GM19467 (cell line): ENCODE measurements at regions not wholly inside any gene's neighbourhood (a gene's known extent, or its start where the extent isn't known, plus 50 kb on each side); places are given as distances from the start of the nearest gene placed in this dataset.
"Not testable (repeated sequence)": the region's sequence is repeated elsewhere in the genome, so short reads cannot be mapped to it uniquely, and the experiment has no call there.

Experiments
- ATAC-seq: cut with Tn5 transposase; IDR thresholded peaks from one replicate; pipeline ENCODE4 v1.9.1; 2021; ENCODE audit warnings: mild to moderate bottlenecking, moderate library complexity; ENCODE audit not compliant: unreplicated experiment

DNA sequence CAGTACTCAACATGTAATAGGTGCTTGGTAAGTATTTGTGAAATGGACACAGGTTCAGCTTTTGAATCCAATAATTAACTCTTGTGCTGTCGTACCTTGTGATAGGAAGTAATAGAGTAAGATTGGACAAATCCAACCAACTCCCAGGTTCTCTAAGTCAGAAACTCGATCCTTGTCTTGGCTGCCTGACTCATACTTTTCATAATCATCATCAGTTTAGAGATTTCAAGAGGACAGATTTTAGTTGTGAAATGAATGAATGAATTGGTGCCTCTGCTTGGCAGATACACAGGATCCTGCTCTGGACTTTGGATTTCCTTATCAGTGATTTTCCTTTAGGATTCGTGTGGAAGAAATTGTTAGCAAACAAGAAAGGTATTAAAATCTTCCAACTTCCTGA is 1145.2 kb downstream of the AACS start:
- ATAC-seq, result no peak

DNA sequence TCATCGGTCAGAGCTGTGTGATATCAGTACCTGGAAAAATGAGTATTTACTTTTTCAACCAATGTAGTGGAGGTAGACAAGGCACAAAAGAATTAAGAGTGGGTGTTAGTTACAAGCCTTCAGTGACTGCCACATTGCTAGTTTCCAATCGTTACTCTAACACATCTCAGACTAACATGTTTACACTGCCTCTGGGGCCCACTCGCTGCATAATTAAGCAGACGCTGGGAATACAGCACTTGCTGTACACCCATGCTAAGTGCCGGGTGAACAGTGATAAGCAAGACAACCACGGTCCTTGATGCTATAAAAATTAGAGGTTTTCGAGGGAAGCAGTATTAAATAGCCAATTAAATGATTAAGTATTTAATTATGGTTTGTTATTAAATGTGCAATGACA is 1147.6 kb downstream of the AACS start:
- no peak for ATAC-seq

DNA sequence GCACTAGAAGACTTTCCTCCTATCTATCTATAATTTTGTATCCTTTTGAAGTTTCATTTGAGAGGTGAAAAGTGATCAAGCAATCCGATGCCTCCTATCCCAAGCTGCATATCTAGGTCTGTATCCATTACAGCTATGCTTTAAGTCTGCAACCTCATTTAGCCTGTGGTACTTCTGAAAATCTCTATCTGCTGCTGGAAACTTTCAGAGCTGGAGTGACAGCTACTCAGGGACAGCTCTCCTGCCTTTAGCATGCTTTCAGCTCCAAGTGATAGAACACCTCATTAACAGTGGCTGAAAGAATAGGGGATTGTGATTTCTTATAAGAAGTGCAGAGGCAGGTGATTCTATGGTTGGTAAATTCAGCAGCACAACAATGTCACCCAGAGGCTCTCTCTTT is 1153.5 kb downstream of the AACS start:
- ATAC-seq, result no peak

DNA sequence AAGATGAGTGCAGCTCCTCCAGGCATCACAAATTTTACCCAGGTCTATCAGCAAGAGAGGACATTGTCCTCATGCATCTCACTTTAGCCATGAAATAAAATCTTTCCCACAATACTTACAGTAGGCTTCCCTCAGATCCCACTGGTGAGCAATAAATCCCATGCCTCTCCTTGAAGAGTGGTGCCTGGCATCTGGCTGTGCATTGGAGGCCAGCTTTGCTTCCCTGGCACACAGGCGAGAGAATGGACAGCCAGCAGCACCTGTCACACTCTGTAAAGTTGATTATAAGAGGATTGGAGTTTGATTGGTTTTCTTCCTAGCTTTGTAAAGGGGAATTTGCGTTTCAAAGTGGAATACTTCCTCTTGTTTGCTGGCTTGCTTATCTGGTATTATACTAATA is 1153.9 kb downstream of the AACS start:
- no peak for ATAC-seq

DNA sequence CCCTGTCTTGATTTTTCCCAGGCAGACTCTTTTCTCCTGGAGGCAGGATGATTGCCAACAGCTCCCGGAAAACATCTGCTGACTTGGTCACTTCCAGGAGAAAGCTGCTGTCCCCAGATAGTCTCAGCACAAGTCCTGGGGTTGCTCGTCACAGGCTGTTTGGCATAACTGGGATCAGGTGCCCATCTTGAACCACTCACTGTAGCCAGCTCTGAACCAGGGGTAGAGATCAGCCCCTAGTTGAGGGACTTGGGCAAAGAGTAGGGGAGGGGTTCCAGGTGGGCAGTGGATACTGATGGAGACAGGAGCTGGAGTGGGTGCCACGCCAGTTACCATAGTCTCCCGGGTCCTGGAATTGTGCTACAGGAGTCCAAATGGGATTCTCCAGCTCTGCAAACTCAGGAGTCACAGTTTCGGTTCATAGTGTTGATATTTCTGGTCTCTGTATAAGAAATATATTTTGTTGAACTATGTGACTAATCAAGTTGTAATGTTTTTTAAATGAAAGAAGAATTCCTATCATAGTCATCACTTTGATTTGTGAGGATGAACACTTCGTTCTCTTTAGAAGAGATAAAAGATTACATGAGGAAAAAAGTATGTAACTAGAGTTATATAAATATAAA is 1154.5 kb downstream of the AACS start:
- ATAC-seq, result no peak

DNA sequence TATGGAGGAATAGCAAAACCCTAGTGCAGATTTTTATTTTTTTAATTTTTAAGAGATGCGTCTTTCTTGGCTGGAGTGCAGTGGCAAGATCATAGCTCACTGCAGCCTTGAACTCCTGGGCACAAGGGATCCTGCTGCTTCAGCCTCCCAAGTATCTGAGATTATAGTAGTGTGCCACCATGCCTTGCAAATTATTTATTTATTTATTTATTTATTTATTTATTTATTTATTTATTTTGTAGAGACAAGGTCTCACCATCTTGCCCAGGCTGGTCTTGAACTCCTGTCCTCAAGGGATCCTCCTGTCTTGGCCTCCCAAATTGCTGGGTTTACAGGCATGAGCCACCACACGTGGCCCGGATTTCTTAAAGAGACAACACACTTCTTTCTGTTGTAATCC is 1158.8 kb downstream of the AACS start:
- no peak for ATAC-seq

DNA sequence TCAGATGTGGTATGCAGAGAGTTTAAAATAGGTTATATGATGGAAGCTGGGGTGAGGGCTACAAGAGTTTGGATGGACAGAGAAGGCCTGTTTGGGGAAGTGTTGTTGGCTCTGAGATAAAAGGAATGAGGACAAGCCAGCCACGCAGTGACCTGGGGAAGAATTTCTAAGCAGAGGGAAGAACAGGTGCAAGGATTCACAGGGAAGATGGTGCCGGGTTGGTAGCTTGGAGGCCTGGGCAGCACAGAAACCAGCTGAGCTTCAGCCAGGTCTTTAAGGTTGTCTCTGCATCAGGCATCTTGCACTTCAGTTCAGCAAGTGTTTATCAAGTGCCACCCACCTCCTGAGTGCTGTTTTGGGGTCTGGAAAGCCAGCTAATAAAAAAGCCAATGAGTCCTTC is 1163.7 kb downstream of the AACS start:
- ATAC-seq, result no peak

DNA sequence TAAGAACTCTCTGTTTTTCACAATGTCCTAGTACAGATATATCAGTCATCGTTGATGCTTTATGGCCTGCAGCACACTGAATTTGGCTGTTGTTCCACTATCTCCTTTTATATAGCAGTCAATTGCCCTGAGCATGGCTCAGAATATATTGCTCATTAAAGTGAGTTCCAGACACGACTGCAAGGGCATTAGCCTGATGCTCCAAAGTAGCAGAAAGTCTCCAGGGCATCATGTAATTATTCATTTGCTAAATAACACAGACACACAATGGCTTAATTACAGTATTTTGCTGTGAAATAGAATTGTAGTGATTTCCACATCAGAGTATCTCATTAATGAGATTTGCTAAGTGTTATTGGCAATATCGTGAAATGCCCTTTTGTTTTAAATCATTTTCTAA is 1167.5 kb downstream of the AACS start:
- no peak for ATAC-seq

DNA sequence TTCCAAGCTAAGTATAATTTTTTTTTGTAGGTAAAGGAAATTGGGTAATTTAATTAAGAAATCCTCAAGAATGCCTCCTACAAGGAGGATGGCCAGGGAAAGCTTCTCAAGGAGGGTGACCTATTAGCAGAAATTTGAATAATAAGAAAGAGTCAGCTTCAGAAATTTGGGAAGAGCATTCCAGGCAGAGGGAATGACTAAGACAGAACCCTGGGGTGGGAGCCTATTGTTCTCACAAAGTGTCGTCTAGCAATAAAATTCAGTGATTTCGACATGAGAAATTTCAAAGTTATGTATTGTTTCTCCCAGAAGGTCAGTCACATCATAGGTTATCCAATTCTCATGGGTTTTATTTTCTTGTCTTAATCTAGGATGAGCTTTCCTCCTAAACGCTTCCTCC is 1168.4 kb downstream of the AACS start:
- no peak for ATAC-seq

DNA sequence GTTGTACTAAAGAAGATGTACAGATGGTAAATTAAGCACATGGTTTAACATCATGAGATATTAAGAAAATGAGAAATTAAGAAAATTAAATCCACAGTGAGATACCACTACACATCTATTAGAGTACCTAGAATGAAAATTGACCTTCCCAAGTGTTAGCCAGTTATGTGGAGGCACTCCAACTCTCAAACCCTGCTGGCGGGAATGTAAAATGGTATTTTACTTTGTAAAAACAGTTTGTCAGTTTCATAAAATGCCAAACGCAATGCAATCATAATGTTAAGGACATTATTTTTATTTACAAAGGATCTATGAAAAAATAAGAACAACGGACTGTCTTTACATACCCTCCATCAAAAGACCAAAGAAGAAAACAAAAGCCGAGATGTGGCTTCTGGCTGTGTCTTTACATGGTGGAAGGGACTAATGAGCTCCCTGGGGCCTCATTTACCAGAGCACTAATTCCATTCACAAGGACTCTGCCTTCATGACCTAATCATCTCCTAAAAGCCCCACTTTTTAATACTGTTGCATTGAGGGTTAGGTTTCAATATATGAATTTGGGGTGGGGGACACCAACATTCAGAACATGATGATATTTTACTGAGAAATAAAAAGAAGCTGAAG is 1178.7 kb downstream of the AACS start:
- no peak for ATAC-seq

DNA sequence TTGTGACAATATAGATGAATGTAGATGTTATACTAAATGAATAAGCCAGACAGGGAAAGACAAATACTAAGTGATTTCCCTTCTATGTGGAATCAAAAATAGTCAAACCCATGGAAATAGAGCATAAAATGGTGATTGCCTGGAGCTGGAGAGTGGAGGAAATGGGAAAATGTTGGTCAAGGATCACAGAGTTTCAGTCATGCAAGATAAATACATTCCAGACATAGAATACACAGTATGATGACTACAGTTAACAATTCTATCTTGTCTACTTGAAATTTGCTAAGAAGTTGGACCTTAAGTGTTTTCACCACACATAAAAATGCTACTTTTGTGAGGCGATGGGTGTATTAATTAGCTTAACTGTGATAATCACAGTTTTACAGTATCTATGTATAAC is 1182.7 kb downstream of the AACS start:
- ATAC-seq, result no peak

DNA sequence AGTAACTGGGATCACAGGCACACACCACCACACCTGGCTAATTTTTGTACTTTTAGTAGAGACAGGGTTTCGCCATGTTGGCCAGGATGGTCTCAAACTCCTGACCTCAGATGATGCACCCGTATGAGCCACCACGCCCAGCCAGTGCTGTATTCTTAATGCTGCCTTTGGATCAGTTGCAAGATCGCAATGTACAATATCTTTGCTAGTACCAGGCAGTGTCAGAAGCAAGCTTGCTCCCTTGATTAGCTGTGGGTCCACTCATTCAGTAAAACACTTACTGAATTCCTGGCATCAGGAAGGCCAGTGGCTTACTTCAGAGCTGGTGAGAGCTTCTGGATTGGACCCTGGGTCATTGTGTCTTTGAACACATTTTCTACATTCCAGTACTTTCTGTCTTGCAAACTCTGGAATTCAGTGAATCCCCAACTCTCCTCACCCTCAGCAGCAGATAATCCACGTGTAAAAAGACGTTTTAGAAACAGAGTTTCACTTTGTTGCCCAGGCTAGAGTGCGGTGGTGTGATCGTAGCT is 1183.7 kb downstream of the AACS start:
- ATAC-seq, result no peak

DNA sequence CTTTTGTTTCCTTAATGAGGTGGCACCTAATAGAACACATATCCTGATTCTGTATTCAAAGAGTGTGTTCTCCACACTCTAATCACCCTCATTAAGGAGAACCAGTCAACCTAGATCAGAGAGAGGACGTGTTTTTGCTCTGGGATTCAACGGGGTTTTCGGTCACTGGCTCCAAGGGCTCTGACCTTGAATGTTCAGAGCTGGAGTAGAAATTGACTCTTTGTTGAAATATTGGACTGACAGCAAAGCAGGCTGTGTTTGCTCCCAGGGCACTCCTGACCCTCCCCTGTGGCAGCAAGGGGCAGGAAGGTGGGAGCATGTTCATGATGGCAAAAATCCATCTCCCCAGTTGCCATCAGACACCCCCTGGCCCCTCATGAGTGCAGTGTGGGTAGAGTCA is 1193.0 kb downstream of the AACS start:
- ATAC-seq, result no peak

DNA sequence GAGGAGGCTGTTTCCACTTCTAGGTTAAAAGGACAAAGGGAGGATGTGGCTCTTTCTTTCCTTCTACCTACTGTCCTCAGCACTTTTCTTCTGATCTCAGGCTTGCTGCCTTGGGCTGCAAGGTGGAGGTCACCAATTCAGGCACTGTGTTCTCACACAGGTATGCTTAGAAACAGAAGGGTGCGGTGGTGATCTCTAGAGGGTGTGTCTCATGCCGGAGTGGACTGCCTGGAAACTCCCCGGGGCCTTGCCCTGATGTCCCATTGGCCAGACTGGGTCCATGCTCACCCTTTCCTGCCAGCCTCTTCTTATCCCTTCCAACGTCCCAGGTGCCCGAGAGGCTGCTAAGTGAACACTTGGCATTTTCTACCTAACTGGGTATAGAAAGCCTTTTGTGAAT is 1197.6 kb downstream of the AACS start:
- ATAC-seq, result no peak

DNA sequence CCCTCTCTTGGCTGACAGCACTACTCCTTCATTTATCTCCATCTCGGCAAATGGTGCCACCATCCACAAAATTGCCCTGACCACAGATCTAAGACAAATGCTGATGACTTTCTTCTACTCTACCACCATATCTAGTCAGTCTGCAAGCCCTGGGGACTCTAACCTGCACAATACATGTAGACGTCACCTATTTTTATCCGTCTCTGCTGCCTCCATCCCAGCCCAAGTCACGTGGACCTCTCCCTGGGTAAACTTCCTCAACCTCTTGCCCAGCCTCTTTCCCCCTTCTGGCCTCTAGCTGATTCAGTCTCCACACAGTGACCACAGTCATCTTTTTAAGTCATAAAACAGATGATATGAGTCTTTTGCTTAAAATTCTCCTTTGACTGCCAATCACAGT is 1203.0 kb downstream of the AACS start:
- ATAC-seq, result no peak

DNA sequence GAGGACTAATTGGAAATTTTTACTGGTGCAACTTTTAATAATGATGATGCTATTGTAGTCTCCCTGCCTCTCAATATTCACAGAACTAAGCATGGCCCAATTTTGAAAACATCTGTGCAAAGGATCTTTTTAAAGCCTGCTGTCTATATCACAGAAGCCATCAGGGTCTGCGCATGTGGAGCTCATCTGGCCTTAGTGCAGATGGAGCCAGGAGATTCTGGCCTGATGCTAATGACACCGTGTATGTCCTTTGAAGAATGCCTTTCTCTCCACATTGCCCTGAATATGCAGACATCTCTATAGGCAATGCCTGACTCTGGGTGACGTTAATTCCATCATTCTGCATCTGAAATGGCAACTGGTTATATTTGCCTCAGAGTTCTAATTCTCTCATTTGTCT is 1205.9 kb downstream of the AACS start:
- no peak for ATAC-seq

DNA sequence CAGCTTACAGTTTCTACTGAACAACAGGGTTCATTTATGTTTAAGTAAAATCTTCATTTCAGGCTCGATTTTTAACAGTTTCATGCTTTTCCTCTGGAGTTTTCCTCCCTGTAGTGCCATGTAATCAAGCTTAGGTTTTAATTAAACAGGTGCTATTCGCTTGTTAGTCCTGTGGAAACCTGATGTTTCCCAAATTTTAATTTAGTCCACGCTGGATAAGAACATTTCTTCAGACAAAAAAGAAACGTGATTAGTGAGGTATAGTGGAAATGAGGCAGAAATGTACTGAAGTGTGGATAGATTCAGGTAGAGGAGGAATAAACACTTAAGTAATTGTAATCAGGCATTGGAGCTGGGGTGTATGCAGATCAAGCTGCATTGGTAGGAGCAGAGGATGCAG is 1217.5 kb downstream of the AACS start:
- ATAC-seq, result no peak

DNA sequence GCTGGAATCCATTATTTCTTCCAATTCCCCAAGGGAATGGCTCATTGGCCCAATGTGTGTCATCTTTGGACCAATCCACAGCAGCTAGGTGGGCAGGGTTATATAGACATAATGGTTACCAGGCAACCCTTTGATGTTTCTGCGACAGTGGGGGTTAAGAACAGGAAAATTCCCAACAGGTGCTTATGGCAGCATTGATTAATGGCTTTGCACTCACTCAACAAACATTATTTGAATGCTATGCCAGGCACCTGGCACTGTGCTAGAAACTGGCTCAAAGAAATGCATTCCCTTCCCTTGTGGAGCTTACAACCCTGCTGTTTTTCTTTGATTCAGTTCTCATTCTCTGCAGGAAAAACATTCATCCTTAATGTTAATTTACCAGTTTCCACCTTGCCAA is 1221.0 kb downstream of the AACS start:
- ATAC-seq, result no peak

DNA sequence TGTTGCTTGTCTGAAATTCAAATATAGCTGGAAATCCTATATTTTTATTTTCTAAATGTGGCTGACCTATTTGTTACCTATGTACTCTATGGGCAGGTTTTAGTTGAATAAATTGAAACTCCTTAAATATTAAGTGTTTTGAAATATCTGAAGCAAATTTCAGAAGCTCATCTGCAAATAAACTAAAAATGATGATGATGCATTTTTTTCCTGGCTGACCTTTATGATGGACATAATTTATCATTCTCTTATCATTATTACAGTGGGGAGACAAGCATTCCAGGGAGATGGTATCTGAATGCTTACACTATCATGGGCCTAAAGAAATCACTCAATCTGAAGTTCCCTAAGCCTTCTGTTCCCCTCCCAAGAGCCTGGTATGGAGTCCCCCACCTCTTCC is 1225.2 kb downstream of the AACS start:
- ATAC-seq, result no peak

DNA sequence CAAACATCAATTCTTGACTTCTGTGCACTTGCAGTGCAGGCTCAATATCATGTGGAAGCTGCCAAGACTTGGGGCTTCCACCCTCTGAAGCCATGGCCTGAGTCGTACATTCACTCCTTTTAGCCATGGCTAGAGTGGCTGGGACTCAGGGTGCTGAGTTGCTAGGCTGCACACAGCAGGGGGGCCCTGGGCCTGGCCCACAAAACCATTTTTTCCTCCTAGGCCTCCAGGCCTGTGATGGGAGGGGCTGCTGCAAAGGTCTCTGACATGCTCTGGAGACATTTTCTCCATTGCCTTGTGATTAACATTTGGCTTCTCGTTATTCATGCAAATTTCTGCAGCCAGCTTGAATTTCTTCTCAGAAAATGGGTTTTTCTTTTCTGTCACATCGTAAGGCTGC is 1226.8 kb downstream of the AACS start:
- ATAC-seq, result not testable (repeated sequence)

DNA sequence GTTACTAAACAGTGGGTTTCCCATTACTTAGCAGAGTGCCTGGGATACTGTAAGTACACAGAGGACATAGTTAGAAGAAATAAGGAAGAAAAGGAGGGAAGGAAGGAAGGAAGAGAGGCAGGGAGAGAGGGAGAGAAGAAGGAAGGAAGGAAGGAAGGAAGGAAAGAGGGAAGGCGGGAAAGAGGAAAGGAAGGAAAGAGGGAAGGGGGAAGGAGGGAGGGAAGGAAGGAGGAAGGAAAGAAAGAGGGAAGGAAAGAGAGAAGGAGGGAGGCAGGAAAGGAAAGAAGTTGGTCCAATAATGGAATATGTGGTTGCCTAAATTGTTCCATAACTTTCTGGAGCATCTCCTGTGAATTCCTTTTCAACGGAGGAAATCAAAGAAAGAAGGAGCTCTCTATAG is 1230.4 kb downstream of the AACS start:
- no peak for ATAC-seq

DNA sequence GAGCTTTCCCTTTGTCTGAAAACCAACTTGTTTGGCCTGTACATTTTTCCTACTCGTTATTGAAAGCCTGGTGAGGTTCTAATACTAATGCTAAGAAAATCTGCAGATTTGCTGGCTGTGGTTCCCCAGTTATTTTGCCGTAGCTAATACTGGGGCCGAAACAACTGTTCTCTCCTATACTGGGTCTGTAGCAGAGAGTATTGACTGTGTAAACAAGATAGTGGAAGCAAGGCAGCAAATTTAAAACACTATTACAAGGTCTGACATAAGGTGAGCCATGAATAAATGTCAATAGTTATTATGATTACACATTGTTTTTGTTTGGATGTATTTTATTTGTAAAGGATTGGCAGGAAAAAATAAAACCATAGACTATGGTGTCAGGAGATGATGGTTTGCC is 1244.0 kb downstream of the AACS start:
- no peak for ATAC-seq

DNA sequence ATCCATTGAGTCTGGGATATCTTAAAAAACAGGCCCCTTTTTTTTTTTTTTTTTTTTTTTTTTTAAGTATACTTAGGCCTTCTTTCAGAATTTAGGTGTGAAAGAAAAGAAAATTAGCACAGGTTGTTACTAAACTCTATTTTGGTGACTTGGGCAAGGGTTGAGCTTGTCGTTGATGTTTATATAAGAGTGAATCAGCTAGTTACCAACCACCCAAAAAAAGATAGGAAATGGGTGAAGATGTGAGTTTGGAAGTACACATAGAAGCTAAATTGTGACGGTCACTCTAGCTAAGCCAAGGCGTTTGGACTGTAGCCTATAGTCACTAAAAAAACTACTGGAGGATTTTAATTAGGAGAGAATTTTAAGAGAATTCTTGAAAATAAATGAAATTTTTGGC is 1247.2 kb downstream of the AACS start:
- ATAC-seq, result no peak
